Fibroblast of villous mesenchyme (primary cell): ENCODE measurements at regions not wholly inside any gene's neighbourhood (a gene's known extent, or its start where the extent isn't known, plus 50 kb on each side); places are given as distances from the start of the nearest gene placed in this dataset.
A peak's percentile ranks its signal among the peaks of the same experiment; 100 is the strongest.

ENCODE experiments used
- DNase-seq: peaks from one replicate; pipeline ENCODE4 v3.0.0-alpha.2; 2010; ENCODE audit warnings: low read depth
- H3K4me3 ChIP-seq: 2 replicates; pipeline ENCODE4 v1.5.1; 2011; ENCODE audit warnings: low read depth, mild to moderate bottlenecking, low read length
- TF ChIP-seq, protein P1 (sequence below): IDR thresholded peaks from 2 replicates; pipeline ENCODE4 v1.5.1; 2012; ENCODE audit warnings: low read depth, mild to moderate bottlenecking, low read length; ENCODE audit not compliant: insufficient read depth

DNA sequence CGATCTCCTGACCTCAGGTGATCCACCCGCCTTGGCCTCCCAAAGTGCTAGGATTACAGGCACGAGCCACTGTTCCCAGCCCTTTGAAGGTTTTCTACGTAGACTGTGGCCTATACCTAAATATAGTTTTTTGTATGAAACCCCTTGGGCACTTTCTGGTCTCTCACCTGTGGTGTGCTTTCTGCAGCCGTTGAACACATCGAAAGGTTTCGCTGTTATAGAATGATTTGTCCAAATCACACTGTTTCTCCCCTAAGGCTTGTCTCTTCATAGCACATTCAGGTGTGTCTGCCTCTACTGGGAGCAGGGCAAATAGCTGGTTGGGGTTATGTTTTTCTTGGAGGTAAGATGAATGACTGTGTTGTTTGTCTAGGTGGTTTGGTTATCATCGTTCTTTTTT is 597.9 kb downstream of the RNF144B start:
- no peak for DNase-seq
- H3K4me3 ChIP-seq, result no peak overlapping the region
- TF ChIP-seq, protein P1, sequence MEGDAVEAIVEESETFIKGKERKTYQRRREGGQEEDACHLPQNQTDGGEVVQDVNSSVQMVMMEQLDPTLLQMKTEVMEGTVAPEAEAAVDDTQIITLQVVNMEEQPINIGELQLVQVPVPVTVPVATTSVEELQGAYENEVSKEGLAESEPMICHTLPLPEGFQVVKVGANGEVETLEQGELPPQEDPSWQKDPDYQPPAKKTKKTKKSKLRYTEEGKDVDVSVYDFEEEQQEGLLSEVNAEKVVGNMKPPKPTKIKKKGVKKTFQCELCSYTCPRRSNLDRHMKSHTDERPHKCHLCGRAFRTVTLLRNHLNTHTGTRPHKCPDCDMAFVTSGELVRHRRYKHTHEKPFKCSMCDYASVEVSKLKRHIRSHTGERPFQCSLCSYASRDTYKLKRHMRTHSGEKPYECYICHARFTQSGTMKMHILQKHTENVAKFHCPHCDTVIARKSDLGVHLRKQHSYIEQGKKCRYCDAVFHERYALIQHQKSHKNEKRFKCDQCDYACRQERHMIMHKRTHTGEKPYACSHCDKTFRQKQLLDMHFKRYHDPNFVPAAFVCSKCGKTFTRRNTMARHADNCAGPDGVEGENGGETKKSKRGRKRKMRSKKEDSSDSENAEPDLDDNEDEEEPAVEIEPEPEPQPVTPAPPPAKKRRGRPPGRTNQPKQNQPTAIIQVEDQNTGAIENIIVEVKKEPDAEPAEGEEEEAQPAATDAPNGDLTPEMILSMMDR, result no peak

DNA sequence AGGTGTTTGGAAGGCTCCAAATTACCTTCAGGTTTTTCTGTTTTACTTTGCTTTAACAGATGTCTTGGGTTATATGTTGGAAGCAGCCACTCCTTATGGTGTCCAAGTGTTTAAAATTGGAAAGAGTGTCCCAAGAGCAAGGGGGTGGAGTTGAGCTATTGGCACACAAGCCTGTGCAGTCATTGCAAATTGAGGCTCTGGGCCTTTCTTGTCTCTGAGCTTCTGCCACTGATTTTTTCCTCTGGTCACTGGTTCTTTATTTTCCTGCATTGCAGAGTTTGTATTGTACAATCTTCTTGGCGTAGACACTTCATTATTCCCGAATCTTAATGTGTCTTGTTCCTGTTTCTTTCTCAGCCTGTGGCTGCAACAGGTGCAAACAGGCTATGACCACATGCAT is 598.8 kb downstream of the RNF144B start:
- H3K4me3 ChIP-seq, result no peak overlapping the region
- DNase-seq, result no peak
- TF ChIP-seq, protein P1, result no peak

DNA sequence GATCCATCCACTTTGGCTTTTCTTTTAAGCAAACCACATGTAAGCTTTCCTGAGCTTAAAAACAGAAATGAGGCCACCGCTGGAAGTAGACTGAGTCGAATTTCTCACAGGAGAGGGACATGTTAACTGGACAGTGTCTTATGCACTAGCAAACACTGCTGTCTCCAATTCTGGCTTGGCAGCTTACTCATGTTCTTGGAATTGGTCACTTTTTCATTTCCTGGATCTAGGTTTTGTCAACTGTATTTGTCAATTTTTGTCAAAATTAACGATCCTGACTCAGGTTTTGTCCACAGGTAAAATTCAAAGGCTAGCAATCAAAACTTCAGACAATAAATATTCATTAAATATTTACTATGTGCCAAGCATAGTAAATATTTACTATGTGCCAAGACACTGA is 601.5 kb downstream of the RNF144B start:
- TF ChIP-seq, protein P1, result no peak
- H3K4me3 ChIP-seq, result no peak overlapping the region
- no peak for DNase-seq

DNA sequence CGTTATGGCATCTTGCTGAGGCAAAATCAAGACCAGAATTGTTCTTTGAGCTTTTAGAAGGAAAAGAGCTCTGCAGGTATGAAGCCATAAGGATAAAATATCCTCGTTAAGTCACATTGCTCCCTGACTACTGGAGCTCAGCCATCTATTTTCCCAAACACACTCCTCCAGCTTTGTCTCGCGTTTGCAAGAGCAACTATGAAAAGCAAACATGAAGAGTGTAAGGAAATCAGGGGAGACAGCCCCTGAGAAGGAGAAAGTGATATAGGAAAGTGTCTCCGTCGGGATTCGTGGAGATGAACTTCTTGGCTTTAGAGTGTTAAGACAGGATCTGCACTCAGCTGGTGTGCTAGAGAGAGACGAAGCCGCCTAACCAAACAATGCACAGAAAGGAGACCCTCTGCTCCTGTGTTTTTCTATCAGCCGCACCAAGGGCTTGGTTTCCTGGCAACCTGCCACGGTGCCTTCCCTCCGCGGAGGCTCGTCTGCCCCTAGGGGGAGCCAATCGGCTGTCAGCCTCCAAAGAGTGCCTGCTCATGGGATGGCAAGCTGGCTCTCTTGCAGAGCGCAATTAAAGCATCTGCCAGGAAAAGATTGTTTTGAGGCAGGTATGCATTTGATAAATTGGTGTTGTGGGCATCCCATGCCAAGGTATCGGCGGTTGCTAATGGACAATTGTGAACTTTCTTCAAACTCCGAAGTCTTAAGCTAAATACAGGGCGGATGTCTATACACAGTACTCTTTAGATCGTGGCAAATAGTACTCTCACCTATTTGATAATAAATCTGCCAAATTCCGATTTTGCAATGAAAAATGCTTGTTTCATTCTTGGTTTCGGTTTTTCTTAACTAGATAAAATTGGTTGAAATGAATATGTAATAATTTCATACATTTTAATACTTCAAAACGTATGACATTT is 603.2 kb downstream of the RNF144B start:
- TF ChIP-seq, protein P1, result peak; percentile 51
- H3K4me3 ChIP-seq, result no peak overlapping the region
- DNase-seq, result peak; percentile 28

DNA sequence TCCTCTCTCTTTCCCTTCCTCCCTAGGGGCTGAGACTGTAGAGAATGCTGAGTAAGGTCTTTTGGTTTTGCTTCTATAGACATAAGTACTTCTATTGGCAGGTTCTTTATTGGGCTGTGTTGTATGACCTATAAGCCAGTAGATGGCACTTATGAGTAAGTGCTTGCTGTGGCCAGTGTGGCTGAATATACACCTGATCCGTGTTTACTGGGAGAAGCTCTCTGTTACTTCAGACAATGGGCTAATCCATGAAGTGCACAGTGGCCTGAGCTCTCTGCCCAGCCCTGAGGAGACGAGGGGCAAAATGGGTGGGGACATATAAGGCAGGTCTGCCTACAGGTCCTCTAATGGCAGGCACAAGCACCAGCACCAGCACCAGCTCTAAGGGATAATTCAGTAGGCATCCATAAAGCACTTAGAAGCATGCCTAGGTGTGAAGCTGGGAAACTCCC is 610.3 kb downstream of the RNF144B start:
- TF ChIP-seq, protein P1, result peak; percentile 54
- DNase-seq, result peak; percentile 38
- H3K4me3 ChIP-seq, result no peak overlapping the region

DNA sequence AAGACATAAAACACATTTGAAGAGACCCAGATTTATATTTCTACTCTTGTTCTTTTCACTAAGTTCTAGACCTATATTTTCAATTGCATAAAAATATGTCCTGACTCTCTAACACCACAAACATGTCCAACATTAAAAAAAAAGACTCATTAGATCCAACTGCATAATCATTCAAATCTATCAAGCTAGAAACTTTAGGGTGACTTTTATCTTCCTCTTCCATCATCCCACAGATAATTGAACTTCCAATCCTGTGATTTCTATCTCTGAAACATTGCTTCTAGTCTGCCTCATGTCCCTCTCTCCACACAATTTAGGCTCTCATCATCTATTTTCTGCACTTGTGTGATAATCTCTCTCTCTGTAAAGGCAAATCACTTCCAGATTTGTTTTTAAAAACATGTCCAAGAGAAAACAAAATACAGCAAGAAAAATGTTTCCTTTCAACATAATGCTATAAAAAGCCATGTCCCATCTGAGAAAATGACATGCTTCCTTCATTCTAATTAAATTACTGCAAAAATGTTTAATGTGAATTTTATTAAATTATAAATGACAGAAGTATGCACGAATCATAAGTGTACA is 615.9 kb downstream of the RNF144B start:
- no peak overlapping the region for H3K4me3 ChIP-seq
- TF ChIP-seq, protein P1, result no peak
- DNase-seq, result no peak

DNA sequence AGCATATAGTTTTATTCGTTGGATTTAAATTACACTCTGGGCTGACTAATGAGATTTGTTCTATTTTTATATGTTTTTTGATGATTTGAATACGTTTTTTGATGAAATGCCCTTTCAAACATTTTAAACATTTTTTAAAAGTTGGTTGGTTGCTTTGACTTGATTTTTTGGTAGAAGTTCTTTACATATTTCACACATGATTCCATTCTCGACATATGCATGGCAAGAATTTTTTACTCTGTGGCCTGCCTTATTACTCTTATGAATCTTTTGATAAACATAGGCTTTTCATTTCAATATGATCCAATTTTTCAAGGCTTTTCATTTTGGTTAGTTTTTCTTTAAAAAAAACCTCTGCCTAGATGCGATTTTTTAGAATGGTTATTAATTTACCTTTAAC is 617.0 kb downstream of the RNF144B start:
- TF ChIP-seq, protein P1, result no peak
- no peak for DNase-seq
- no peak overlapping the region for H3K4me3 ChIP-seq
